NCI-H2081 treated with DMSO at 0.1 percent for 48 hours (cell line): ENCODE measurements at regions not wholly inside any gene's neighbourhood (a gene's known extent, or its start where the extent isn't known, plus 50 kb on each side); places are given as distances from the start of the nearest gene placed in this dataset.

Experiments used
- DNase-seq: peaks from one replicate; lab custom pipeline; 2025; lab: John Stamatoyannopoulos, UW

GRCh38 chr2:204329532-204329931, 215.7 kb upstream of the PARD3B start:
- no peak for DNase-seq

- DNase-seq, result no peak
These were observed 214.1 kb upstream of the PARD3B start for GRCh38 chr2:204331180-204331579.

GRCh38 chr2:204331988-204332387, 213.3 kb upstream of the PARD3B start:
- DNase-seq, result no peak

GRCh38 chr2:204332706-204333105, 212.6 kb upstream of the PARD3B start:
- DNase-seq, result no peak

GRCh38 chr2:204333861-204334260, 211.4 kb upstream of the PARD3B start:
- DNase-seq, result no peak

- no peak for DNase-seq
These were observed 209.7 kb upstream of the PARD3B start for GRCh38 chr2:204335451-204336058.

- no peak for DNase-seq
These were observed 209.0 kb upstream of the PARD3B start for GRCh38 chr2:204336153-204336744.

GRCh38 chr2:204337638-204338037, 207.6 kb upstream of the PARD3B start:
- DNase-seq, result no peak

GRCh38 chr2:204339212-204339715, 206.0 kb upstream of the PARD3B start:
- DNase-seq, result no peak

GRCh38 chr2:204340511-204340910, 204.8 kb upstream of the PARD3B start:
- DNase-seq, result no peak

GRCh38 chr2:204341887-204342276, 203.4 kb upstream of the PARD3B start:
- DNase-seq, result no peak

- DNase-seq, result no peak
These were observed 201.6 kb upstream of the PARD3B start for GRCh38 chr2:204343685-204344084.

- no peak for DNase-seq
These were observed 201.2 kb upstream of the PARD3B start for GRCh38 chr2:204344119-204344518.

GRCh38 chr2:204346906-204347305, 198.4 kb upstream of the PARD3B start:
- no peak for DNase-seq

GRCh38 chr2:204353823-204354222, 191.5 kb upstream of the PARD3B start:
- DNase-seq, result no peak

GRCh38 chr2:204354442-204354856, 190.8 kb upstream of the PARD3B start:
- no peak for DNase-seq

- no peak for DNase-seq
These were observed 189.6 kb upstream of the PARD3B start for GRCh38 chr2:204355688-204356087.

- no peak for DNase-seq
These were observed 189.1 kb upstream of the PARD3B start for GRCh38 chr2:204356151-204356641.

GRCh38 chr2:204357286-204357685, 188.0 kb upstream of the PARD3B start:
- no peak for DNase-seq

GRCh38 chr2:204359076-204359475, 186.2 kb upstream of the PARD3B start:
- no peak for DNase-seq

GRCh38 chr2:204360218-204361007, 184.9 kb upstream of the PARD3B start:
- no peak for DNase-seq

- DNase-seq, result no peak
These were observed 183.5 kb upstream of the PARD3B start for GRCh38 chr2:204361738-204362137.

GRCh38 chr2:204362581-204362980, 182.7 kb upstream of the PARD3B start:
- no peak for DNase-seq
